ENCODE measurements at regions not wholly inside any gene's neighbourhood (a gene's known extent, or its start where the extent isn't known, plus 50 kb on each side); places are given as distances from the start of the nearest gene placed in this dataset.

GRCh38 chr13:43991773-43992201 lies 112.1 kb downstream of the LACC1 start:
- CTCF ChIA-PET, result interaction anchor here (0.7 kb wide), 1 partner anchor 54 kb away, joined by 3 read pairs; no protein-coding TSS in a partner anchor
- TF ChIP-seq SALL2 (tag by site-specific recombination; IDR thresholded peaks at IDR 0.05; ENCODE audit: borderline replicate concordance) (no peak), ZNF571 (tag by site-specific recombination; IDR thresholded peaks at IDR 0.05) (no peak), ZNF548 (tag by site-specific recombination; IDR thresholded peaks at IDR 0.05) (no peak), KLF1 (tag by site-specific recombination; IDR thresholded peaks at IDR 0.05) (no peak), GLIS1 (tag by site-specific recombination; IDR thresholded peaks at IDR 0.05) (no peak), ZNF280C (tag by site-specific recombination; IDR thresholded peaks at IDR 0.05) (no peak), REST (tag by site-specific recombination; IDR thresholded peaks at IDR 0.05) (no peak), ZNF792 (tag by site-specific recombination; IDR thresholded peaks at IDR 0.05) (no peak), ZNF416 (tag by site-specific recombination; IDR thresholded peaks at IDR 0.05) (no peak), ZEB2 (tag by site-specific recombination; IDR thresholded peaks at IDR 0.05) (no peak), ZNF513 (tag by site-specific recombination; IDR thresholded peaks at IDR 0.05) (no peak), GLI2 (tag by site-specific recombination; IDR thresholded peaks at IDR 0.05; ENCODE audit: borderline replicate concordance, low read depth) (no peak), ZNF600 (tag by site-specific recombination; IDR thresholded peaks at IDR 0.05) (no peak), ZNF626 (tag by site-specific recombination; IDR thresholded peaks at IDR 0.05) (no peak)
- POLR2A ChIA-PET, result no interaction called here

DNA sequence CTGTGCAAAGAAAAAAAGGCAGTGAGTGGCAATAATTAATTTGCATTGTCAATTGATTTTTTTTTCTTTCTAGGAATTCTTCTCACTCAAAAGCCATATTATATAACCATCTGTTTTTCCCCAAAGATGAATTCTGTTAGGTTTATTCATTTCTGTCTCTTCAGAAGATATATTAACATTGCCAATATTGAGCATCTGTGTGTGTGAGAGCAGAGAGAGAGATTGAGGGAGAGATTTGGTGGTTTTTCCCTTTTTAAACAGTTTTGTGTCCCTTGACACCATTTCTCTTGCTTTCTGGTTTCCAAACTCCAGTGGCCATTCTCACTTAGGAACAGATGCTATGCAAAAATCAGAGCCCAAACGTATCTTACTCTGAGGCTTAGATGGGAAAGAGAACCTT lies 112.5 kb downstream of the LACC1 start:
- no peaks in the 10 kb centered on the region; the same call in 1 of the 2 replicates for H3K9me3 ChIP-seq (ENCODE audit: control insufficient read depth, insufficient read depth, low read depth, low read length)
- CTCF ChIA-PET, result interaction anchor here (0.7 kb wide), 1 partner anchor 54 kb away, joined by 3 read pairs; no protein-coding TSS in a partner anchor
- no peaks in the 10 kb centered on the region for H3K36me3 ChIP-seq (ENCODE audit: control insufficient read depth in 2 of 2, insufficient read depth in 1 of 2, low read length in 2 of 2)
- no peak overlapping the region for H3K4me3 ChIP-seq (ENCODE audit: low read depth, low read length)
- no peaks in the 10 kb centered on the region for H3K4me1 ChIP-seq (ENCODE audit: control insufficient read depth, insufficient read depth, low read length)
- no peak overlapping the region for H3K27ac ChIP-seq (ENCODE audit: extremely low read depth, low read depth, low read length)
- POLR2A ChIA-PET, result no interaction called here
- no peak for TF ChIP-seq ZNF16 (tag by site-specific recombination; IDR thresholded peaks at IDR 0.05; ENCODE audit: low read depth)
- TF ChIP-seq, protein P1, sequence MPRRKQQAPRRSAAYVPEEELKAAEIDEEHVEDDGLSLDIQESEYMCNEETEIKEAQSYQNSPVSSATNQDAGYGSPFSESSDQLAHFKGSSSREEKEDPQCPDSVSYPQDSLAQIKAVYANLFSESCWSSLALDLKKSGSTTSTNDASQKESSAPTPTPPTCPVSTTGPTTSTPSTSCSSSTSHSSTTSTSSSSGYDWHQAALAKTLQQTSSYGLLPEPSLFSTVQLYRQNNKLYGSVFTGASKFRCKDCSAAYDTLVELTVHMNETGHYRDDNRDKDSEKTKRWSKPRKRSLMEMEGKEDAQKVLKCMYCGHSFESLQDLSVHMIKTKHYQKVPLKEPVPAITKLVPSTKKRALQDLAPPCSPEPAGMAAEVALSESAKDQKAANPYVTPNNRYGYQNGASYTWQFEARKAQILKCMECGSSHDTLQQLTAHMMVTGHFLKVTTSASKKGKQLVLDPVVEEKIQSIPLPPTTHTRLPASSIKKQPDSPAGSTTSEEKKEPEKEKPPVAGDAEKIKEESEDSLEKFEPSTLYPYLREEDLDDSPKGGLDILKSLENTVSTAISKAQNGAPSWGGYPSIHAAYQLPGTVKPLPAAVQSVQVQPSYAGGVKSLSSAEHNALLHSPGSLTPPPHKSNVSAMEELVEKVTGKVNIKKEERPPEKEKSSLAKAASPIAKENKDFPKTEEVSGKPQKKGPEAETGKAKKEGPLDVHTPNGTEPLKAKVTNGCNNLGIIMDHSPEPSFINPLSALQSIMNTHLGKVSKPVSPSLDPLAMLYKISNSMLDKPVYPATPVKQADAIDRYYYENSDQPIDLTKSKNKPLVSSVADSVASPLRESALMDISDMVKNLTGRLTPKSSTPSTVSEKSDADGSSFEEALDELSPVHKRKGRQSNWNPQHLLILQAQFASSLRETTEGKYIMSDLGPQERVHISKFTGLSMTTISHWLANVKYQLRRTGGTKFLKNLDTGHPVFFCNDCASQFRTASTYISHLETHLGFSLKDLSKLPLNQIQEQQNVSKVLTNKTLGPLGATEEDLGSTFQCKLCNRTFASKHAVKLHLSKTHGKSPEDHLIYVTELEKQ (tag by site-specific recombination; IDR thresholded peaks at IDR 0.05; ENCODE audit: borderline replicate concordance), result no peak
- no peak for TF ChIP-seq ZNF202 (tag by site-specific recombination; IDR thresholded peaks at IDR 0.05; ENCODE audit: borderline replicate concordance)
- no peak for TF ChIP-seq ZNF157 (tag by site-specific recombination; IDR thresholded peaks at IDR 0.05)
- TF ChIP-seq GLI2 (tag by site-specific recombination; IDR thresholded peaks at IDR 0.05; ENCODE audit: borderline replicate concordance, low read depth), result no peak
- no peak for TF ChIP-seq ZNF624 (tag by site-specific recombination; IDR thresholded peaks at IDR 0.05)
- no peak for TF ChIP-seq ZNF311 (tag by site-specific recombination; IDR thresholded peaks at IDR 0.05; ENCODE audit: borderline replicate concordance)
- no peak for TF ChIP-seq SP3 (tag by site-specific recombination; IDR thresholded peaks at IDR 0.05)
- no peak for TF ChIP-seq ZNF555 (tag by site-specific recombination; conservative IDR thresholded peaks at IDR 0.05)
- TF ChIP-seq, protein P2, sequence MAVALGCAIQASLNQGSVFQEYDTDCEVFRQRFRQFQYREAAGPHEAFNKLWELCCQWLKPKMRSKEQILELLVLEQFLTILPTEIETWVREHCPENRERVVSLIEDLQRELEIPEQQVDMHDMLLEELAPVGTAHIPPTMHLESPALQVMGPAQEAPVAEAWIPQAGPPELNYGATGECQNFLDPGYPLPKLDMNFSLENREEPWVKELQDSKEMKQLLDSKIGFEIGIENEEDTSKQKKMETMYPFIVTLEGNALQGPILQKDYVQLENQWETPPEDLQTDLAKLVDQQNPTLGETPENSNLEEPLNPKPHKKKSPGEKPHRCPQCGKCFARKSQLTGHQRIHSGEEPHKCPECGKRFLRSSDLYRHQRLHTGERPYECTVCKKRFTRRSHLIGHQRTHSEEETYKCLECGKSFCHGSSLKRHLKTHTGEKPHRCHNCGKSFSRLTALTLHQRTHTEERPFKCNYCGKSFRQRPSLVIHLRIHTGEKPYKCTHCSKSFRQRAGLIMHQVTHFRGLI (tag by site-specific recombination; IDR thresholded peaks at IDR 0.05), result no peak
- TF ChIP-seq ZNF623 (tag by site-specific recombination; IDR thresholded peaks at IDR 0.05), result no peak

More at GRCh38 chr13:43991773-43992201, 112.1 kb downstream of the LACC1 start:
- H3K4me3 ChIP-seq (ENCODE audit: low read depth, low read length), result no peak overlapping the region
- H3K4me1 ChIP-seq (ENCODE audit: control insufficient read depth, insufficient read depth, low read length), result 0 out of 2 replicates have a peak, but pooled peaks cover under 1% of the 10 kb centered on the region
- H3K27ac ChIP-seq (ENCODE audit: extremely low read depth, low read depth, low read length), result no peak overlapping the region
- no peaks in the 10 kb centered on the region; the same call in 1 of the 2 replicates for H3K9me3 ChIP-seq (ENCODE audit: control insufficient read depth, insufficient read depth, low read depth, low read length)
- no peaks in the 10 kb centered on the region for H3K36me3 ChIP-seq (ENCODE audit: control insufficient read depth in 2 of 2, insufficient read depth in 1 of 2, low read length in 2 of 2)
